ENCODE measurements at regions not wholly inside any gene's neighbourhood (a gene's known extent, or its start where the extent isn't known, plus 50 kb on each side); places are given as distances from the start of the nearest gene placed in this dataset.
"Not testable (repeated sequence)": the region's sequence is repeated elsewhere in the genome, so short reads cannot be mapped to it uniquely, and the experiment has no call there.

GRCh38 chr2:167333245-167333644 is 445.0 kb downstream of the XIRP2 start:
- Histone ChIP-seq H3K27ac (ENCODE audit: low read depth, low read length, poor library complexity, severe bottlenecking) (no peak overlapping the region), H3K4me3 (ENCODE audit: low read depth, low read length, poor library complexity, severe bottlenecking) (no peak overlapping the region), H3K9me2 (ENCODE audit: insufficient read depth, low read length) (no peaks in the 10 kb centered on the region), H2AFZ (ENCODE audit: low read length) (no peak overlapping the region), H4K20me1 (ENCODE audit: insufficient read depth, low read length) (no peaks in the 10 kb centered on the region), H3K9me3 (ENCODE audit: low read length) (no peaks in the 10 kb centered on the region), H3K36me3 (ENCODE audit: insufficient read depth, low read length) (no peaks in the 10 kb centered on the region), H3K4me1 (ENCODE audit: insufficient read depth, low read length, poor library complexity, severe bottlenecking) (no peaks in the 10 kb centered on the region), H3K79me2 (ENCODE audit: insufficient read depth, low read depth, low read length) (no peaks in the 10 kb centered on the region), H3K4me2 (ENCODE audit: low read length) (no peak overlapping the region)
- no peak for DNase-seq (ENCODE audit: low spot score)
- no TSS peak for BruUV-seq (replicated peaks)
- ChIA-PET POLR2A (no interaction called here), CTCF (ENCODE audit: unreplicated experiment) (no interaction called here)
- TF ChIP-seq CTCF (conservative IDR thresholded peaks at IDR 0.05; ENCODE audit: low read length), result no peak
- no peak for TF ChIP-seq EZH2phosphoT487 (IDR thresholded peaks at IDR 0.05; ENCODE audit: borderline replicate concordance, low read depth, low read length)
- intact Hi-C loops (cut with micrococcal nuclease; ENCODE audit: unreplicated experiment), result no loop called here

GRCh38 chr2:167332358-167332757 is 444.1 kb downstream of the XIRP2 start:
- no peak overlapping the region for H3K4me3 ChIP-seq (ENCODE audit: low read depth, low read length, poor library complexity, severe bottlenecking)
- intact Hi-C loops (cut with micrococcal nuclease; ENCODE audit: unreplicated experiment), result no loop called here
- no peaks in the 10 kb centered on the region for H4K20me1 ChIP-seq (ENCODE audit: insufficient read depth, low read length)
- no peak overlapping the region for H2AFZ ChIP-seq (ENCODE audit: low read length)
- no peak overlapping the region for H3K4me2 ChIP-seq (ENCODE audit: low read length)
- no TSS peak for BruUV-seq (replicated peaks)
- no peaks in the 10 kb centered on the region for H3K9me2 ChIP-seq (ENCODE audit: insufficient read depth, low read length)
- TF ChIP-seq EZH2phosphoT487 (IDR thresholded peaks at IDR 0.05; ENCODE audit: borderline replicate concordance, low read depth, low read length), result no peak
- TF ChIP-seq CTCF (conservative IDR thresholded peaks at IDR 0.05; ENCODE audit: low read length), result no peak
- no peak overlapping the region for H3K27ac ChIP-seq (ENCODE audit: low read depth, low read length, poor library complexity, severe bottlenecking)
- no peaks in the 10 kb centered on the region for H3K36me3 ChIP-seq (ENCODE audit: insufficient read depth, low read length)
- H3K79me2 ChIP-seq (ENCODE audit: insufficient read depth, low read depth, low read length), result no peaks in the 10 kb centered on the region
- H3K4me1 ChIP-seq (ENCODE audit: insufficient read depth, low read length, poor library complexity, severe bottlenecking), result no peaks in the 10 kb centered on the region
- DNase-seq (ENCODE audit: low spot score), result no peak
- ChIA-PET POLR2A (no interaction called here), CTCF (ENCODE audit: unreplicated experiment) (no interaction called here)
- no peaks in the 10 kb centered on the region for H3K9me3 ChIP-seq (ENCODE audit: low read length)

GRCh38 chr2:167331636-167332232 is 443.5 kb downstream of the XIRP2 start:
- no peaks in the 10 kb centered on the region for H3K36me3 ChIP-seq (ENCODE audit: insufficient read depth, low read length)
- CTCF ChIA-PET (ENCODE audit: unreplicated experiment), result no interaction called here
- intact Hi-C loops (cut with micrococcal nuclease; ENCODE audit: unreplicated experiment), result no loop called here
- TF ChIP-seq EZH2phosphoT487 (IDR thresholded peaks at IDR 0.05; ENCODE audit: borderline replicate concordance, low read depth, low read length) (no peak), CTCF (conservative IDR thresholded peaks at IDR 0.05; ENCODE audit: low read length) (peak; percentile 43)
- BruUV-seq (replicated peaks), result no TSS peak
- H3K9me2 ChIP-seq (ENCODE audit: insufficient read depth, low read length), result no peaks in the 10 kb centered on the region
- no peaks in the 10 kb centered on the region for H3K9me3 ChIP-seq (ENCODE audit: low read length)
- DNase-seq (ENCODE audit: low spot score), result no peak
- POLR2A ChIA-PET, result no interaction called here
- H3K27ac ChIP-seq (ENCODE audit: low read depth, low read length, poor library complexity, severe bottlenecking), result no peak overlapping the region
- H3K79me2 ChIP-seq (ENCODE audit: insufficient read depth, low read depth, low read length), result no peaks in the 10 kb centered on the region
- H3K4me3 ChIP-seq (ENCODE audit: low read depth, low read length, poor library complexity, severe bottlenecking), result no peak overlapping the region
- no peaks in the 10 kb centered on the region for H3K4me1 ChIP-seq (ENCODE audit: insufficient read depth, low read length, poor library complexity, severe bottlenecking)
- no peak overlapping the region for H2AFZ ChIP-seq (ENCODE audit: low read length)
- no peak overlapping the region for H3K4me2 ChIP-seq (ENCODE audit: low read length)
- no peaks in the 10 kb centered on the region for H4K20me1 ChIP-seq (ENCODE audit: insufficient read depth, low read length)

- H3K4me1 ChIP-seq (ENCODE audit: insufficient read depth, low read length, poor library complexity, severe bottlenecking); intact Hi-C loops (cut with micrococcal nuclease; ENCODE audit: unreplicated experiment); CTCF ChIA-PET (ENCODE audit: unreplicated experiment); H3K4me2 ChIP-seq (ENCODE audit: low read length); H3K27ac ChIP-seq (ENCODE audit: low read depth, low read length, poor library complexity, severe bottlenecking); POLR2A ChIA-PET; H3K4me3 ChIP-seq (ENCODE audit: low read depth, low read length, poor library complexity, severe bottlenecking); DNase-seq (ENCODE audit: low spot score); H3K36me3 ChIP-seq (ENCODE audit: insufficient read depth, low read length); BruUV-seq (replicated peaks); H3K79me2 ChIP-seq (ENCODE audit: insufficient read depth, low read depth, low read length); H2AFZ ChIP-seq (ENCODE audit: low read length); H3K9me2 ChIP-seq (ENCODE audit: insufficient read depth, low read length); H3K9me3 ChIP-seq (ENCODE audit: low read length); H4K20me1 ChIP-seq (ENCODE audit: insufficient read depth, low read length): not testable (repeated sequence)
Observed at GRCh38 chr2:167328808-167329207, 440.5 kb downstream of the XIRP2 start.
